Activated naive CD4-positive, alpha-beta T cell treated with Interleukin-2 at 50 U/mL for 16 hours (primary cell): ENCODE measurements at regions not wholly inside any gene's neighbourhood (a gene's known extent, or its start where the extent isn't known, plus 50 kb on each side); places are given as distances from the start of the nearest gene placed in this dataset.

Source experiments
- DNase-seq: peaks from one replicate; pipeline ENCODE4 v3.0.0-alpha.2; 2020

DNA sequence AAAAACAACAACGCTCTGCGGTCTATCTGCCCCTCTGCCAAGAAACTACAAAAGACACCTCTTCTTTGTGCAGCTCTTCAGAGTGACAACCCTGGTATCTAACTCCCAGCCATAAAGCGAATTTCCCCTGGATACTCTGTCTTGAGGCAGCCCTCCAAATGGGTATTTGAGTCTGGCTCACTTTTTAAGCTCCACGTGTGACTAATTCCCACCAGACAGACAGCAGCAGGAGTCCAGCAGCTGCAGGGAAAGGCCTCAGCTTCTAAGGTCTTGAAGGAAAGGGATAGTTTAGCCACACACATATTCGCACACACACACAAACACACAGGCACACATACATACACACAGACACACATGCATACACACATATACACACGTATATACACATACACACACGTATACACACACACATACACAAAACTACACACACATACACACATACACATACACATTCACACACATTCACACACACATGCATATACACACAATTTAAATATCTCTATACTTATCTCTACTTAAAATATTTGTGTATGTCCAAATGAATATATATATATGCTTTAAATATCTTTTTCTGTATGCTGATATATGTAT is 188.8 kb downstream of the TSHZ3 start:
- no peak for DNase-seq

DNA sequence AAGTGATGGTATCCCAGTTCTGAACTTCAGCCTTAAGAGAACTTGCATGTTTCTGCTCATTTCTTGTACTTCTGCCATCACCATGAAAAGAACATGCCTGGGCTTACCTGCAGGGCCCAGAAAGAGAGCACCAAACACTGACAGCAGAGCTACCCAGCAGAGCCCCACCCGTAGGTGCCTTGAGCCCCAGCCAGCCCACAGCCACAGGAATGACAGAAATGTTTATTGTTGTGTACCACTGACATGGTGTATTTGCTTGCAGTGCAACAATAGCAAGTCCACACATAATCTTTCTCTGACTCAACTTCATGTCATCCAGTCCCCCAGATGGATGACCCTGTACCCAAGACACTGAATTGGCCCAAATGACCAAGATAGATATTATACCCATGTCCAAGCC is 195.2 kb downstream of the TSHZ3 start:
- DNase-seq = no peak

- DNase-seq = no peak
These were observed 196.3 kb downstream of the TSHZ3 start for GRCh38 chr19:31152906-31153305.

GRCh38 chr19:31149441-31149941 is 199.7 kb downstream of the TSHZ3 start:
- DNase-seq = no peak

- DNase-seq = no peak
These were observed 200.6 kb downstream of the TSHZ3 start for GRCh38 chr19:31148671-31149070.

- DNase-seq = no peak
These were observed 202.0 kb downstream of the TSHZ3 start for GRCh38 chr19:31147234-31147633.

- DNase-seq = no peak
These were observed 202.6 kb downstream of the TSHZ3 start for GRCh38 chr19:31146546-31147183.

DNA sequence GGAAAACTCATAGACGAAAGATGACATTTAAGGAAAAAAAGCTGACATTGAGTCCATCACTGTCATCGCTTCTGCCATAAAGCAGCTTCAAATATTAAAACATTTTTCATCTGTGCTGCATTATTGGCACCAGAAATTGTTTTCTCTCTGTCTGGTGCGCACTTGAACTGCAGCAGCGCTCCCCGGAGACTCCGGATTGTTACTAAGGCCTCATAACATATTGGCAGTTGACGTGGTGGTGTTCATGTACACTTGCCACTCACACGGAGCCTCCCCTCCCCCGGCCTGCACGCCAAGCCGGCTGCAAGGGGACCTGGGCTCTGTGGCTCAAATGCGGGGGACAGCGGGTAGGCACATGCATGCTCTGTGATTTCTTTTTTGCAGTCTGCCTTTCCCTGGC is 203.2 kb downstream of the TSHZ3 start:
- DNase-seq = no peak

DNA sequence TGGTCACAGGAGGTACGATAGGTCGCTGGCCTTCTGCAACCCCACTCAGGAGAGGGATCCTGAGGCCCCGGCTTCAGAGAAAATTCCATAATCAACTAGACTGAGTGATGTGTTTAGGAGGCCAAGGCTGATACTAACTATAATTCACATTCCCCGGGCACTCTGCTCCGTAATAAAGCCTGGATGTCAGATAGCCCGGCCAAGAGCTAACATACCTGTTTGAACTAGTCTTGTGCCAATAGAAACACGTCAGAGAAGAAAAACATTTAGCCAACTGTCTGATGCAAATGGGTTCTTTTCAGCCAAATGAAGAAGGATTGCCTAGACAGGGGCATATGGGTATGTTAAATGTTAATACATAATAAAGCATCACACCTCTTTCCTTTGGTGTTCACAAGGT is 204.2 kb downstream of the TSHZ3 start:
- DNase-seq = no peak

GRCh38 chr19:31144075-31144870 is 205.0 kb downstream of the TSHZ3 start:
- DNase-seq = no peak

DNA sequence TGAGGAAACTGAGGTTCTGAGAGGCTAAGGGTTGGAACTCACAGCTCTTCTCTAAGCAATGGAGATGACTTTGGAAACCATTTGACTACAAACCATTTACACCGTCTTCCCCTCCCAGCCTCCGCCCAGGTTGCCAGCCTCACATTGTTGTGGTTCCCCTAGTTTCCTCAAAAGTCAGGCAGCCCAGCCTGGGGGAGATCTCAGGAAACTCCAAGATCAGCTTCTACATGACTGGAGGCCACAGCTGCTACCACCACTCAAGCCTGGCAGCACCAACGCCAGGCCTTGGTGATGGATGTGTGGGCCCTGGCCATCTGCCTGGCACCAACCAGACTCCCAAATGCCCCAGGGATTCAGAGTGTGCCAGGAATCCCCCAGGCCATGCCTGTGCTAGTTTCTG is 207.9 kb downstream of the TSHZ3 start:
- no peak for DNase-seq

DNA sequence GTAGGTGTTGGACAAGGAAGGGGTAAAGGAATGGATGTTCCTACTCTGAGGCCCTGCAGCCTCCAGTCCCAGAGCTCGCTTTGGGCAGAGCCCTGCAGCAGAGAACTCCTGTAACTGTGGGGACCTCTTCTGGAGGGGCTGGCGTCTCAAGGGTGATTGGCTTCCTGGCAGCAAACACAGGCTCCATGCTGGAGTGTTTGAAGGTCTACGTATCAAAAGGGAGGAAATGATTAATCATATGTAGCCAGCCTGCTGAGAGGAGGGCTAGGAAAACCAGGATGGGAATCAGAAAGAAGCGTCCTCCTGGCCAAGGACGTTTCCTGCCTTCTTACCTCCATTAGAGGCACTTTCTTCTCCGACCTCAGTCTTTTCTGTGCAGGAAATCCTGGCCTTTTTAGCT is 208.5 kb downstream of the TSHZ3 start:
- no peak for DNase-seq

- no peak for DNase-seq
These were observed 209.2 kb downstream of the TSHZ3 start for GRCh38 chr19:31139871-31140505.

DNA sequence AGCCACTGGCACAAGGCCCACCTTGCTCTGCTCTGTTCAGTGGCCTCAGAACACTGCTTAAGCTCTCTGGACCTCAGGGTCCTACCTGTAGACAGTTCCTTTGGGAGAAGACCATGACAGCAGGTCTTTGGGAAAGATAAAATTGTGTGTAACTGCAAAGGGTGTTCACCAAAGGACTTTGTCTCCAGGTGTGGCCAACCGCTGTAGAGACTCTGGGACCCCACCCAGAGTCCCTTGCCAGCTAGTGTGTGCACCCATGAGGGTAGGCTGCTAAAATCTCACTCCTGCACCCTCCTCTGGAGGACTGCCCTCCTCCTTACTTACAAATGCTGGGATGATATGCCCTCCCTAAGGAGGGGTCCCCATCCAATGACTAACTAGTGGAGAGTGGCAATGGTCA is 211.2 kb downstream of the TSHZ3 start:
- no peak for DNase-seq

DNA sequence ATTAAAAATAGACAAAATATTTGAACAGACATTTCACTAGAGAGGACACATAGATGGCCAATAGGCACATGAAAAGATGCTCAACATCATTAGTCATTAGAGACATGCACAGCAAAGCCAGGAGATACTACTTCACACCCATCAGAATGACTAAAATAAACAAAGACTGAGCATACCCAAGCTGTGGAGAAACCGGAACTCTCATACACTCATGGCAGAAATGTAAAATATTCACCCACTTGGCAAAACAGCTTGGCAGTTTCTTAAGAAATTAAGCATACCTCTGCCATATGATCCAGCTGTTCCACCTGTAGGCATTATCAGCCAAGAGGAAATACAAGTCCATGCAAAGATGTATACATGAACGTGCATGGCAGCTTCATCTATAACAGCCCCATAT is 213.4 kb downstream of the TSHZ3 start:
- no peak for DNase-seq

DNA sequence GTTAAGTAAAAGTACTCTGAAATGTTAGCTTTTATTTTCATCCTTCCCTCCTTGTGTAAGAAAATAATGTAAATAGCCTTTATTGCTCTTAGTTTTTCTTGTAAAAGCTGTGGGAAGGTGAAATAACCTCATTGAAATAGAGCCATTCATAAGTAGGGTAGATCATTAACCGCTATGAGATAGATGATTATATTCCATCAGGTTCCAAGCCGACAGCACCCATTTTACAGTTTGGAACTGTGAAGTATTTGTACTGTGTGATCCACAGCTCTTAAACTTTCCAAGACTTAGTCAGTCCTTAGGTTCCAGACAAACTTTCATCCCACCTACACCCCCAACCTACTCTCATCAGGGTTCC is 216.5 kb downstream of the TSHZ3 start:
- no peak for DNase-seq

GRCh38 chr19:31128291-31128690 is 220.9 kb downstream of the TSHZ3 start:
- DNase-seq = no peak

GRCh38 chr19:31127134-31127967 is 221.9 kb downstream of the TSHZ3 start:
- no peak for DNase-seq

DNA sequence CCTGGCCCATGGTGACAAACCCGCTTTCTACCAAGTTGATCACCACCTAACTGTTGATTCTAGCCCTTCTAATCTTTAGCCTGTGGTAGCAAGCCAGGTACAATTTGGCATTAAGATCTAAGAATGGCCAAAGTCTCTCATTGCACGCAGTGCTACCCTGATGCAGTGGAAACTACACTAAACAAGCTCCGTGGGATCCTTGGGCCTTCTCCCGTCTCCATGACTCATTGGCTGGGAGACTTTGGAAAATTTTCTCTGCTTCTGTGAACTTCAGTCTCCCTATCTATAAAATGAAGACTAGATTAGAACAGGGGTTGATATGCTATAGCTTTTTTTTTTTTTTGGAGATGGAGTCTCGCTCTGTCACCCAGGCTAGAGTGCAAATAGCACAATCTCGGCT is 223.0 kb downstream of the TSHZ3 start:
- DNase-seq = no peak

- no peak for DNase-seq
These were observed 224.2 kb downstream of the TSHZ3 start for GRCh38 chr19:31125071-31125470.

GRCh38 chr19:31121501-31121900 is 227.7 kb downstream of the TSHZ3 start:
- no peak for DNase-seq

- DNase-seq = no peak
These were observed 228.3 kb downstream of the TSHZ3 start for GRCh38 chr19:31120952-31121351.
